ENCODE measurements at regions not wholly inside any gene's neighbourhood (a gene's known extent, or its start where the extent isn't known, plus 50 kb on each side); places are given as distances from the start of the nearest gene placed in this dataset.

DNA sequence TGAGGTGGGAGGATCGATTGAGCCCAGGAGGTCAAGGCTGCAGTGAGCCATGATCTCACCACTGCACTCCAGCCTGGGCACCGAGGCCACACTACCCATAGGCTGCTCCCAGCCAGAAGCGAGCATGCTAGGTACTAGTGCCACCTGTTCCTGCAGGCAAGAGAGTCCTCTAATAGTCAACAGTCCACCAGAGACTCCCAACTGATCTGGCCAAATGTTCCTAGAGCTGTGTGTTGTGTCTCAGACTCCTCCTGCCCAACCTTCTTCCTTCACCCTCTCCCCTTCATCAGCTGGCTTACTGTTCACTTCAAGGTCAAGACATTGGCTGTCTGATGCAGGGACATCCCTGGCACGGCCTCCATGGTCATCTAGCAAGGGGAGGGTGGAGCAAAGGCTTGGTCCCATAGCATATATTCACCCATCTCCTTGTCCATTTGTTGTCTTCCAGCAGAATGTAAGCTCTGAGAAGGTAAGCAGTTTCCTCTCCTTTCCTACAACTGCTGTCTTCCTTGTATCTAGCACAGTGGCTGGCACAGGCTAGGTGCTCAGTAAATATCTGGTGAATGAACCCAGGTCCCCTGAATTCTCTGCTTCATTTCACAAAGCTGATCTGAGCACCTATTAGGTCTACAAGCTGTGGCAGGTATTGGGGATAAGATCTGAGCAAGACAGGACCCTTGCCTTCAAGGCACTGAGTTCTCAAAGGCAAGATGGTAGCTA, 126.2 kb upstream of the SERPIND1 start:
- Mint-ChIP-seq H3K27me3 (ENCODE audit: low read depth, poor library complexity) (peaks cover 23% of the 10 kb centered on the region), H3K9me3 (peaks cover 4% of the 10 kb centered on the region), H3K4me3 (no peak overlapping the region), H3K4me1 (no peaks in the 10 kb centered on the region), H3K36me3 (ENCODE audit: low read depth) (no peaks in the 10 kb centered on the region), H3K27ac (no peak overlapping the region)
- no peak for TF ChIP-seq CTCF (IDR thresholded peaks at IDR 0.05)
- no peak for DNase-seq

DNA sequence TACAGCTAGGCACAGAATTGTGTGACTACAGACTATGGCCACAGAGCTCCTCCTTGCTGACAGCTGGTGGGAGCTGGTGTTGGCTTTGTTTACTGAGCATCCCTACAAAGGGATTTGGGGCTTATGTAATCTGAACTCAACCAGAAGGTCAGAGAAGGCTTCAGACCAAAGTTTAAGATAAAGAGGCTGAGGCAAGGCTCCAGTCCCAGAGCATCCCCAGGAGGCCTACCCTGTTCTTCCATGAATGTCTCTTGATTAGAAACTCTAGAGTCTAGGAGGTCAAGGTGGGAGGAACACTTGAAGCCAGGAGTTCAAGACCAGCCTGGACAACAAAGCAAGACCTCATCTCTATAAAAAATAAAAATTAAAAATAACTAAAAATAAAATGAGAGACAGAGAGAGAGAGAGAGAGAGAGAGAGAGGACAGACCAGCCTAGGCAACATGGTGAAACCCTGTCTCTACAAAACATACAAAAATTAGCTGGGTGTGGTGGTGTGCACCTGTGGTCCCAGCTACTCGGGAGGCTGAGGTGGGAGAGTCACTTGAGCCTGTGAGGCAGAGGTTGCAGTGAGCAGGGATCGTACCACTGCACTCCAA, 125.5 kb upstream of the SERPIND1 start:
- TF ChIP-seq CTCF (IDR thresholded peaks at IDR 0.05), result no peak
- Mint-ChIP-seq H3K27me3 (ENCODE audit: low read depth, poor library complexity) (peaks cover 22% of the 10 kb centered on the region), H3K36me3 (ENCODE audit: low read depth) (no peaks in the 10 kb centered on the region), H3K9me3 (peaks cover 4% of the 10 kb centered on the region), H3K4me3 (no peak overlapping the region), H3K4me1 (no peaks in the 10 kb centered on the region), H3K27ac (no peak overlapping the region)
- no peak for DNase-seq

DNA sequence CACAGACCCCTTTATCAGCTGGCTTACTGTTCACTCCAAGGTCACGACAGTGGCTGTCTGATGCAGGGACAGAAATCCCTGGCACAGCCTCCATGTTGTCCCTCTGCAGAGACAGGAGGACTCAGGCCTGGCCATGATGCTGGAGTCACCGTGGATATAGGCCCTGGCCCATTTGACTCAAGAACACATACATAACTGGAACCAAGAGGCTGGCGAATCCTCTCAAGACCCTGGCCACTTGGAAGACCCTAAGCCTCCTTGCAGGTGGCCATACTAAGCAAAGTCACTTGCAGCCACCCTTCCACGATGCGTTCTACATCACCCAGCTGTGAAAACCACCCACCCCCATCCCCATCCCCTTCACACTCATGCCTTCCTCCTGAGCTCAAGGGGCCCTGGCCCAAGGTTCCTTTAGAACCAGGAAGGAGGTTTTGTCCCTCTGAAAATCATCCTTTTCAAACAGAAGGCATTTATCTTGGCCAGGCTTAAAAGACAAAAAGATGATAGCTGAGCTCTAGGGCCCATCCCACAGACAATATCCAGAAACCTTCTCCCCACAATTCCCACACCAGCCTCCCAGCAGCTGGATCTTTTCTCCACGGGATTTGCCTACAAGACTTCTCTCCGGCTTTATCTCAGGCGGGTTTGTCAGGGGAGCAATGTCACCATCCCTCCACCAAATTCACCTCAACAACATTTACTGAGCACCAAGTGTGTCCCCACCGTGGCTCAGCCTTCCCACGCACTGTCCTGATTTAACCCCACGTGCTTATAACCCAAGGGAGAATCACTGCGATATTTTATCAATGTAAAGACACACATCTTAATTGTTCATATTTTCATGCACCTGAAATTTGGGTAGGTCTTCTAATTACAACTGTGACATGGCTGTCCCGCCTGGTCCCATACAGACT, 123.4 kb upstream of the SERPIND1 start:
- H3K27me3 Mint-ChIP-seq (ENCODE audit: low read depth, poor library complexity), result peaks cover 14% of the 10 kb centered on the region
- H3K9me3 Mint-ChIP-seq, result peaks cover 4% of the 10 kb centered on the region
- DNase-seq, result no peak
- no peak overlapping the region for H3K4me3 Mint-ChIP-seq
- H3K4me1 Mint-ChIP-seq, result no peaks in the 10 kb centered on the region
- H3K36me3 Mint-ChIP-seq (ENCODE audit: low read depth), result no peaks in the 10 kb centered on the region
- no peak overlapping the region for H3K27ac Mint-ChIP-seq
- no peak for TF ChIP-seq CTCF (IDR thresholded peaks at IDR 0.05)

- H3K4me3 Mint-ChIP-seq, result no peak overlapping the region
- no peaks in the 10 kb centered on the region for H3K4me1 Mint-ChIP-seq
- H3K9me3 Mint-ChIP-seq, result peaks cover 4% of the 10 kb centered on the region
- no peak for DNase-seq
- peaks cover 15% of the 10 kb centered on the region for H3K27me3 Mint-ChIP-seq (ENCODE audit: low read depth, poor library complexity)
- H3K27ac Mint-ChIP-seq, result no peak overlapping the region
- TF ChIP-seq CTCF (IDR thresholded peaks at IDR 0.05), result no peak
- H3K36me3 Mint-ChIP-seq (ENCODE audit: low read depth), result no peaks in the 10 kb centered on the region
Observed at GRCh38 chr22:20651286-20651685, 122.6 kb upstream of the SERPIND1 start.

GRCh38 chr22:20652130-20652529, 121.8 kb upstream of the SERPIND1 start:
- peaks cover 4% of the 10 kb centered on the region for H3K9me3 Mint-ChIP-seq
- peaks cover 20% of the 10 kb centered on the region for H3K27me3 Mint-ChIP-seq (ENCODE audit: low read depth, poor library complexity)
- DNase-seq, result no peak
- no peak for TF ChIP-seq CTCF (IDR thresholded peaks at IDR 0.05)
- no peaks in the 10 kb centered on the region for H3K4me1 Mint-ChIP-seq
- no peak overlapping the region for H3K27ac Mint-ChIP-seq
- no peaks in the 10 kb centered on the region for H3K36me3 Mint-ChIP-seq (ENCODE audit: low read depth)
- no peak overlapping the region for H3K4me3 Mint-ChIP-seq
